GM12875 (cell line): ENCODE measurements at regions not wholly inside any gene's neighbourhood (a gene's known extent, or its start where the extent isn't known, plus 50 kb on each side); places are given as distances from the start of the nearest gene placed in this dataset.

Experiments used
- H3K4me3 ChIP-seq: one replicate; pipeline ENCODE4 v1.5.1; 2011; ENCODE audit warnings: low read depth, low read length, control low read depth
- CTCF ChIP-seq: IDR thresholded peaks from 2 replicates; pipeline ENCODE4 v1.5.1; 2011; ENCODE audit warnings: low read depth, mild to moderate bottlenecking, control low read depth, inconsistent platforms, low read length, moderate library complexity, borderline replicate concordance; ENCODE audit not compliant: insufficient read depth

DNA sequence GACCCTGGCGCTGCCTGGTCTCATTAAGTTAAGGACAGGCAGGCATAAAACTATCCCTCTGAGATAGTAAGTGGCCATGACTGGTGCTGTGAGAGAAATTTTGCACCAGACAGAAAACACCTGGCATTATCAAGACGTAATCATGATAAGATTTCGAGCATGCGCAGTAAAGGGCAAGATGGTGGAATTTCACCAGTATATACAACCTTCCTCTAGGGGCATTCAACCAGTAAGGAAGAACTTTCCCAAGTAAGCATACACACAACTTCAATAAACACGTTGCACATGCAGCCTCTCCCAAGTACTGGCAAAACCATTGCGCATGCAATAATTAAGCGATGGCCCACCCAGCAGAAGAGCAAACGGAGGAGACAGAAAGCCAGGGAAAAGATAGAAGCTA, 1376.4 kb upstream of the CRIM1 start:
- H3K4me3 ChIP-seq: no peak overlapping the region
- TF ChIP-seq CTCF: no peak

GRCh38 chr2:34961822-34962221, 1362.7 kb upstream of the FAM98A start:
- no peak overlapping the region for H3K4me3 ChIP-seq
- TF ChIP-seq CTCF: no peak

DNA sequence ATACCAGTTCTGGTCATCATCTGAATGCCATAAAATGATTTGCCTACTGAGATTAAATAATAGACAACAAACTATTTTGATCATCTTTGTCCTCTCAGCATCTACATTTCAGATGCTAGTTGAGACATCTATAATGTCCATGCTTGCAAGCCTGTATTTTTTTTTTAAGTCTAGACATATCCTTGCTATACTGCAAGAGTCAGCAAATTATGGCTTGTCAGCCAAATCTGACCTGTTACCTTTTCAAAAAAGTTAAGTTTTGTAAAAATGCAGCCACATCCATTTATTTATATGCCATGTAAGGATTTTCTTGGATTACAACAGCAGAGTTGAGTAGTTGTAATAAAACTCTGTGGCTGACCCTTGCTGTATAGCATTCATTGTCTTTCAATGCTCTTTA, 1355.7 kb upstream of the FAM98A start:
- H3K4me3 ChIP-seq: no peak overlapping the region
- TF ChIP-seq CTCF: no peak

- no peak overlapping the region for H3K4me3 ChIP-seq
- TF ChIP-seq CTCF: no peak
Measured at GRCh38 chr2:34950797-34951196, 1351.7 kb upstream of the FAM98A start.

DNA sequence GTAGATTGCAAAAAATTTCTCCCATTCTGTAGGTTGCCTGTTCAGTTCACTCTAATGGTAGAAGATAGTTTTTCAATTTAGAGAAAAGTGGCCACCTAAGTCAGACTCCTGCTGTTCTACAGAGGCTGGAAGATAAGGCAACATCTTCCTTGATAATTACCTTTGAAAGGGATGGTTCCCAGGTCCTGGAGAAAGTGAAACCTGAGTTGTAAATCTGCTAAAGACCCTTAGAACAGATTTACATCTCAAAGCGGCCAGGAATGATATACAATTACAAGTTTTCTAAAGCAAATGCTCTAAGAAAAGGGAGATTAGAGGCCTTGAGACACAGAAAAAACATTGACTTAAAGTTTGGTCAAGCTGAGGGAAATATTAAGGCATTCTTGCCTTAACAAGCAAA, 1350.2 kb upstream of the FAM98A start:
- no peak for TF ChIP-seq CTCF
- H3K4me3 ChIP-seq: no peak overlapping the region

- no peak overlapping the region for H3K4me3 ChIP-seq
- TF ChIP-seq CTCF: no peak
Measured at GRCh38 chr2:34936089-34936488, 1337.0 kb upstream of the FAM98A start.

DNA sequence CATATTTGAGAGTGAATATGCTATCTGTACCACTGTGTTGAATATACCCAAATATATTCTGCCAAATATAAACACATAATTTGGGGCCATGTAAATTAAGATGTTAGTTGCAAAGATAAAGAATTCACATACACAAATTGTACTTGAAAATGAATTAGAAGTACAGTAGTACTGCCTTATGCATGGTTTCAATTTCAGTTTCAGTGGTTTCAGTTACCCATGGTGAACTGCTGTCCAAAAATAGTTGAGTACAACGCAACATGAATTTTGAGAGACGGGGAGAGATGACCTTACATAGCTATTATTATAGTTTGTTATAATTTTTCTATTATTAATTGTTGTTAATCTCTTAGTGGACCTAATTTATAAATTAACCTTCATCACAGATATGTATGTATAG, 1313.0 kb upstream of the FAM98A start:
- TF ChIP-seq CTCF: no peak
- H3K4me3 ChIP-seq: no peak overlapping the region
